SK-N-SH (cell line): ENCODE measurements at regions not wholly inside any gene's neighbourhood (a gene's known extent, or its start where the extent isn't known, plus 50 kb on each side); places are given as distances from the start of the nearest gene placed in this dataset.

ENCODE experiments used
- CTCF ChIA-PET: fragments of 300-600, 350-600 bp; formaldehyde crosslinking; extraction: SDS; loops from one replicate; lab custom pipeline; 2021; lab: Yijun Ruan, JAX
- POLR2A ChIA-PET: fragments of 350-600 bp; sonication (Branson Sonifier 250); formaldehyde crosslinking; extraction: SDS; loops from one replicate; lab custom pipeline; 2020; ENCODE audit warnings: antibody characterized with exemption, inconsistent platforms; lab: Yijun Ruan, JAX
- DNase-seq: peaks from one replicate; pipeline ENCODE4 v3.0.0; 2012
- H2AFZ ChIP-seq: fragments of 200-600 bp; sonication (generic); 2 replicates; pipeline ENCODE4 v1.8.1; 2016; ENCODE audit warnings: antibody characterized with exemption, mild to moderate bottlenecking, low read depth
- H3F3A ChIP-seq: fragments of 200-600 bp; sonication (generic); replicated peaks from 2 replicates; pipeline ENCODE3; 2016; ENCODE audit warnings: antibody characterized with exemption, mild to moderate bottlenecking; ENCODE audit not compliant: insufficient read depth
- H3K27ac ChIP-seq, 2 experiments: fragments of 200-500 bp in 1 of 2; fragments of 200-600 bp in 1 of 2; sonication (Bioruptor generic) in 1 of 2; sonication (generic), shearing (Covaris generic) in 1 of 2; 2 replicates each; pipeline versions ENCODE4 v1.5.1 to v1.6.1; 2014 to 2016; ENCODE audit warnings: low read depth in 2 of 2, inconsistent platforms in 1 of 2, low read length in 1 of 2, mild to moderate bottlenecking in 1 of 2, mixed read lengths in 1 of 2
- H3K27me3 ChIP-seq: fragments of 200-600 bp; sonication (generic), shearing (Covaris generic); 2 replicates; pipeline ENCODE4 v1.6.1; 2016; ENCODE audit warnings: mixed run types; ENCODE audit not compliant: insufficient read depth
- H3K36me3 ChIP-seq, 2 experiments: fragments of 200-500 bp in 1 of 2; fragments of 200-600 bp in 1 of 2; sonication (Bioruptor generic) in 1 of 2; sonication (generic) in 1 of 2; replicated peaks in 1 of 2; 2 replicates each; pipeline versions ENCODE3 to v1.5.1; 2014 to 2016; ENCODE audit warnings: low read length in 1 of 2, mild to moderate bottlenecking in 1 of 2; ENCODE audit not compliant: insufficient read depth in 2 of 2, control insufficient read depth in 1 of 2
- H3K4me1 ChIP-seq, 2 experiments: fragments of 200-500 bp in 1 of 2; fragments of 200-600 bp in 1 of 2; sonication (Bioruptor generic) in 1 of 2; sonication (generic), shearing (Covaris generic) in 1 of 2; 2 replicates each; pipeline versions ENCODE4 v1.5.1 to v1.6.1; 2014 to 2016; ENCODE audit warnings: low read depth in 1 of 2, low read length in 1 of 2, mixed run types in 1 of 2; ENCODE audit not compliant: insufficient read depth in 2 of 2, control insufficient read depth in 1 of 2
- H3K4me2 ChIP-seq: fragments of 200-600 bp; sonication (generic), shearing (Covaris generic); 2 replicates; pipeline ENCODE4 v1.6.1; 2017; ENCODE audit warnings: mixed run types
- H3K4me3 ChIP-seq, 2 experiments: fragments of 200-500 bp in 1 of 2; fragments of 200-600 bp in 1 of 2; sonication (Bioruptor generic) in 1 of 2; sonication (generic), shearing (Covaris generic) in 1 of 2; 2 replicates each; pipeline versions ENCODE4 v1.5.1 to v1.8.1; 2014 to 2016; ENCODE audit warnings: low read depth in 2 of 2, inconsistent platforms in 1 of 2, low read length in 1 of 2, mild to moderate bottlenecking in 1 of 2, mixed read lengths in 1 of 2, moderate library complexity in 1 of 2
- H3K79me2 ChIP-seq: fragments of 200-600 bp; sonication (generic); 2 replicates; pipeline ENCODE4 v1.8.1; 2017; ENCODE audit warnings: mild to moderate bottlenecking; ENCODE audit not compliant: insufficient read depth
- H3K9ac ChIP-seq: fragments of 200-600 bp; sonication (generic); 2 replicates; pipeline ENCODE4 v1.6.1; 2017; ENCODE audit warnings: mixed run types
- H3K9me2 ChIP-seq: fragments of 200-600 bp; sonication (generic); 2 replicates; pipeline ENCODE4 v1.6.1; 2017; ENCODE audit warnings: mixed run types
- H3K9me3 ChIP-seq: fragments of 200-600 bp; sonication (generic); 2 replicates; pipeline ENCODE4 v1.6.1; 2017; ENCODE audit warnings: mixed run types, mild to moderate bottlenecking, moderate library complexity
- H4K20me1 ChIP-seq: fragments of 200-600 bp; sonication (generic); 2 replicates; pipeline ENCODE4 v1.6.1; 2017; ENCODE audit warnings: mild to moderate bottlenecking, mixed run types; ENCODE audit not compliant: insufficient read depth
- CHD2 ChIP-seq: fragments of 150-350 bp; IDR thresholded peaks from 2 replicates; pipeline ENCODE4 v1.6.1; 2018; ENCODE audit warnings: low read length; ENCODE audit not compliant: partially characterized antibody
- ELF1 ChIP-seq: IDR thresholded peaks from 2 replicates; pipeline ENCODE4 v1.4.0; 2012
- EP300 ChIP-seq, 2 experiments: IDR thresholded peaks; 2 replicates each; pipeline versions ENCODE4 v1.4.0 to v1.6.1; 2012; ENCODE audit warnings: borderline replicate concordance in 1 of 2, low read depth in 1 of 2, low read length in 1 of 2
- FOSL2 ChIP-seq: IDR thresholded peaks from 2 replicates; pipeline ENCODE4 v1.4.0; 2012; ENCODE audit warnings: low read depth, mild to moderate bottlenecking, moderate library complexity, borderline replicate concordance
- FOXJ3 ChIP-seq: sonication (generic); formaldehyde crosslinking; IDR thresholded peaks from 2 replicates; pipeline ENCODE4 v1.5.1; 2020; ENCODE audit warnings: mild to moderate bottlenecking, missing genetic modification reagents
- GABPA ChIP-seq: IDR thresholded peaks from 2 replicates; pipeline ENCODE4 v1.4.0; 2012; ENCODE audit warnings: low read depth, mild to moderate bottlenecking
- GATA2 ChIP-seq: sonication (generic); formaldehyde crosslinking; IDR thresholded peaks from 2 replicates; pipeline ENCODE4 v1.5.0; 2020; ENCODE audit warnings: mild to moderate bottlenecking, missing genetic modification reagents
- IRF3 ChIP-seq: fragments of 150-350 bp; IDR thresholded peaks from 2 replicates; pipeline ENCODE4 v1.6.1; 2016; ENCODE audit warnings: mild to moderate bottlenecking, low read depth, low read length
- JUND ChIP-seq: IDR thresholded peaks from 2 replicates; pipeline ENCODE4 v1.4.0; 2012
- MEF2A ChIP-seq: IDR thresholded peaks from 2 replicates; pipeline ENCODE4 v1.4.0; 2012; ENCODE audit warnings: low read depth, borderline replicate concordance
- MXI1 ChIP-seq: IDR thresholded peaks from 2 replicates; pipeline ENCODE4 v1.6.1; 2012; ENCODE audit warnings: mild to moderate bottlenecking, low read depth, low read length, improper control_type of control experiment
- NFIC ChIP-seq: IDR thresholded peaks from 2 replicates; pipeline ENCODE4 v1.4.0; 2012; ENCODE audit warnings: borderline replicate concordance
- PBX3 ChIP-seq: IDR thresholded peaks from 2 replicates; pipeline ENCODE4; 2012
- RAD21 ChIP-seq: IDR thresholded peaks from 2 replicates; pipeline ENCODE4 v1.6.1; 2012; ENCODE audit warnings: mild to moderate bottlenecking, low read length
- RCOR1 ChIP-seq: fragments of 150-350 bp; IDR thresholded peaks from 2 replicates; pipeline ENCODE4 v1.6.1; 2017; ENCODE audit warnings: antibody characterized with exemption, low read length
- RXRA ChIP-seq: IDR thresholded peaks from 2 replicates; pipeline ENCODE4 v1.4.0; 2012; ENCODE audit warnings: low read depth, mild to moderate bottlenecking, borderline replicate concordance
- SMC3 ChIP-seq: IDR thresholded peaks from 2 replicates; pipeline ENCODE4 v1.6.1; 2012; ENCODE audit warnings: low read depth, low read length, improper control_type of control experiment
- TAF1 ChIP-seq: IDR thresholded peaks from 2 replicates; pipeline ENCODE4 v1.6.1; 2012; ENCODE audit warnings: low read depth, mild to moderate bottlenecking, low read length, moderate library complexity, borderline replicate concordance
- TCF12 ChIP-seq: IDR thresholded peaks from 2 replicates; pipeline ENCODE4 v1.4.0; 2012
- TEAD4 ChIP-seq: IDR thresholded peaks from 2 replicates; pipeline ENCODE4 v1.4.0; 2012; ENCODE audit warnings: mild to moderate bottlenecking, borderline replicate concordance; ENCODE audit not compliant: insufficient read depth
- USF1 ChIP-seq: IDR thresholded peaks from 2 replicates; pipeline ENCODE4 v1.4.0; 2012; ENCODE audit warnings: low read depth, borderline replicate concordance
- USF2 ChIP-seq: fragments of 150-350 bp; IDR thresholded peaks from 2 replicates; pipeline ENCODE4 v1.6.1; 2017; ENCODE audit warnings: antibody characterized with exemption, low read length, low read depth, borderline replicate concordance
- ZBTB33 ChIP-seq: IDR thresholded peaks from 2 replicates; pipeline ENCODE4 v1.4.0; 2012; ENCODE audit warnings: low read depth, borderline replicate concordance
- WGBS: methylation state at CpG from one replicate; pipeline ENCODE4 v1.1.6; 2017; ENCODE audit warnings: low lambda C conversion rate; 5-methylcytosine and 5-hydroxymethylcytosine counted together

- Histone ChIP-seq H2AFZ (no peak overlapping the region), H3F3A (no peaks in the 10 kb centered on the region), H3K9me3 (no peaks in the 10 kb centered on the region; the same call in 1 of the 2 replicates), H3K79me2 (no peaks in the 10 kb centered on the region), H3K4me3 (no peak overlapping the region), H3K27ac (no peak overlapping the region), H3K27me3 (no peaks in the 10 kb centered on the region), H3K9me2 (no peaks in the 10 kb centered on the region), H4K20me1 (no peaks in the 10 kb centered on the region), H3K4me2 (no peak overlapping the region), H3K4me1 (no peaks in the 10 kb centered on the region), H3K9ac (no peak overlapping the region), H3K36me3 (no peaks in the 10 kb centered on the region)
- no peak for TF ChIP-seq IRF3
- TF ChIP-seq EP300 (IDR thresholded peaks at IDR 0.05; ENCODE audit: borderline replicate concordance in 1 of 2, low read depth in 1 of 2, low read length in 1 of 2): no peak
- TF ChIP-seq NFIC: no peak
- TF ChIP-seq ELF1: no peak
- no peak for TF ChIP-seq RXRA
- no peak for TF ChIP-seq FOXJ3
- TF ChIP-seq ZBTB33: no peak
- no peak for TF ChIP-seq SMC3
- TF ChIP-seq JUND: no peak
- TF ChIP-seq GATA2: no peak
- TF ChIP-seq GABPA: no peak
- no peak for TF ChIP-seq CHD2
- TF ChIP-seq TEAD4: no peak
- no peak for TF ChIP-seq MXI1
- no peak for TF ChIP-seq TAF1
- TF ChIP-seq TCF12: no peak
- ChIA-PET POLR2A (no interaction called here), CTCF (interaction anchor here (1.3 kb wide), 1 partner anchor 11 kb away, joined by 3 read pairs; no protein-coding TSS in a partner anchor)
- no peak for DNase-seq
- WGBS: 77% methylated on average over 2 of the region's 2 CpGs
Observed at GRCh38 chr12:83779526-83779925, 1092.8 kb downstream of the TMTC2 start.

GRCh38 chr12:83769151-83769550, 1082.4 kb downstream of the TMTC2 start:
- Histone ChIP-seq H3F3A (no peaks in the 10 kb centered on the region), H3K27me3 (no peaks in the 10 kb centered on the region), H2AFZ (no peak overlapping the region), H3K4me3 (no peak overlapping the region), H4K20me1 (no peaks in the 10 kb centered on the region), H3K79me2 (no peaks in the 10 kb centered on the region), H3K4me1 (no peaks in the 10 kb centered on the region), H3K9me3 (no peaks in the 10 kb centered on the region), H3K9ac (no peak overlapping the region), H3K4me2 (no peak overlapping the region), H3K36me3 (no peaks in the 10 kb centered on the region), H3K9me2 (no peaks in the 10 kb centered on the region), H3K27ac (no peak overlapping the region)
- WGBS: 93% methylated on average over 3 of the region's 3 CpGs
- ChIA-PET CTCF (no interaction called here), POLR2A (no interaction called here)
- DNase-seq: no peak
- TF ChIP-seq USF1 (no peak), ZBTB33 (no peak), RCOR1 (no peak), TCF12 (no peak), PBX3 (no peak), RAD21 (no peak), USF2 (no peak), FOSL2 (no peak), MEF2A (no peak), ELF1 (no peak), CHD2 (no peak)
